B cell (primary cell): ENCODE measurements at regions not wholly inside any gene's neighbourhood (a gene's known extent, or its start where the extent isn't known, plus 50 kb on each side); places are given as distances from the start of the nearest gene placed in this dataset.

Source experiments
- ATAC-seq: fragments of 200-7000 bp; cut with Tn5 transposase; one replicate; pipeline ENCODE4 v1.10.0; 2021; ENCODE audit warnings: low read depth, mild to moderate bottlenecking, moderate number of reproducible peaks, moderate library complexity
- CTCF ChIA-PET: fragments of 350-600 bp; sonication (Branson Sonifier 250); formaldehyde crosslinking; loops from one replicate; lab custom pipeline; 2021; ENCODE audit warnings: antibody characterized with exemption, inconsistent platforms; lab: Charles Lee
- POLR2A ChIA-PET: fragments of 350-600 bp; sonication (Branson Sonifier 250); formaldehyde crosslinking; loops from one replicate; lab custom pipeline; 2021; ENCODE audit warnings: antibody characterized with exemption; lab: Charles Lee
- DNase-seq: peaks from one replicate; pipeline ENCODE4 v3.0.0; 2013
- H2AFZ ChIP-seq: 2 replicates; pipeline ENCODE4 v1.6.1; 2012; ENCODE audit warnings: mild to moderate bottlenecking, low read depth, low read length; ENCODE audit not compliant: insufficient read depth, poor library complexity, severe bottlenecking
- H3K27ac ChIP-seq, 2 donors: 1 replicate in 1 of 2; 2 replicates in 1 of 2; pipeline ENCODE4 v1.5.1; 2012 to 2013; ENCODE audit warnings: low read length in 2 of 2, mild to moderate bottlenecking in 2 of 2, moderate library complexity in 1 of 2
- H3K27me3 ChIP-seq, 4 experiments: fragments of 200-600 bp in 1 of 4; sonication (generic) in 1 of 4; replicated peaks in 1 of 4; 1 replicate in 2 of 4; 2 replicates in 2 of 4; pipeline versions ENCODE4 v1.6.1 to v1.7.0; 2013 to 2016; ENCODE audit warnings: low read length in 3 of 4, mild to moderate bottlenecking in 2 of 4, mixed read lengths in 1 of 4, moderate library complexity in 1 of 4; ENCODE audit not compliant: insufficient read depth in 4 of 4, control insufficient read depth in 3 of 4; ENCODE audit errors: control extremely low read depth in 1 of 4
- H3K36me3 ChIP-seq, 2 experiments: replicated peaks in 1 of 2; 1 replicate in 1 of 2; 2 replicates in 1 of 2; pipeline versions ENCODE4 v1.6.1 to v1.7.1; 2013; ENCODE audit warnings: low read length in 1 of 2; ENCODE audit not compliant: insufficient read depth in 2 of 2, control insufficient read depth in 1 of 2; ENCODE audit errors: control extremely low read depth in 1 of 2, extremely low read depth in 1 of 2
- H3K4me1 ChIP-seq, 2 donors: fragments of 200-600 bp in 1 of 2; sonication (generic) in 1 of 2; 1 replicate in 1 of 2; 2 replicates in 1 of 2; pipeline versions ENCODE4 v1.5.1 to v1.6.1; 2013 to 2017; ENCODE audit warnings: low read length in 2 of 2; ENCODE audit not compliant: control insufficient read depth in 2 of 2, insufficient read depth in 2 of 2
- H3K4me2 ChIP-seq: replicated peaks from 2 replicates; pipeline ENCODE3; 2012; ENCODE audit warnings: mild to moderate bottlenecking, low read depth, low read length; ENCODE audit not compliant: poor library complexity, severe bottlenecking
- H3K4me3 ChIP-seq, 5 experiments: fragments of 200-600 bp in 1 of 5; sonication (generic) in 1 of 5; 1 replicate in 3 of 5; 2 replicates in 2 of 5; pipeline versions ENCODE4 v1.5.1 to v1.7.0; 2011 to 2016; ENCODE audit warnings: low read length in 4 of 5, mild to moderate bottlenecking in 4 of 5, low read depth in 2 of 5, control low read depth in 1 of 5, moderate library complexity in 1 of 5; ENCODE audit not compliant: insufficient read depth in 1 of 5; ENCODE audit errors: control extremely low read depth in 1 of 5, extremely low read depth in 1 of 5
- H3K79me2 ChIP-seq: fragments of 200-600 bp; sonication (generic); one replicate; pipeline ENCODE4 v1.6.0; 2016; ENCODE audit warnings: low read length; ENCODE audit not compliant: control insufficient read depth, insufficient read depth
- H3K9ac ChIP-seq: fragments of 200-600 bp; sonication (generic); 2 replicates; pipeline ENCODE4 v1.6.1; 2017; ENCODE audit warnings: mild to moderate bottlenecking, low read length, moderate library complexity
- H3K9me3 ChIP-seq, 3 donors: one replicate each; pipeline versions ENCODE4 v1.6.1 to v1.7.1; 2013; ENCODE audit warnings: low read length in 2 of 3; ENCODE audit not compliant: control insufficient read depth in 2 of 3, insufficient read depth in 1 of 3; ENCODE audit errors: control extremely low read depth in 1 of 3
- H4K20me1 ChIP-seq: 2 replicates; pipeline ENCODE4 v1.6.0; 2012; ENCODE audit warnings: mild to moderate bottlenecking, low read length; ENCODE audit not compliant: insufficient read depth, control insufficient read depth, poor library complexity, severe bottlenecking
- H3K27ac Mint-ChIP-seq: one replicate; pipeline ENCODE4 v1.8.0; 2021; ENCODE audit warnings: mixed read lengths
- H3K27me3 Mint-ChIP-seq: one replicate; pipeline ENCODE4 v1.8.0; 2021; ENCODE audit warnings: mixed read lengths
- H3K4me1 Mint-ChIP-seq: one replicate; pipeline ENCODE4 v1.8.0; 2021; ENCODE audit warnings: mixed read lengths
- H3K4me3 Mint-ChIP-seq: one replicate; pipeline ENCODE4 v1.8.0; 2021; ENCODE audit warnings: mixed read lengths
- H3K9me3 Mint-ChIP-seq: one replicate; pipeline ENCODE4 v1.8.0; 2022; ENCODE audit warnings: mixed read lengths; ENCODE audit not compliant: insufficient read depth
- CTCF ChIP-seq: fragments of 200-600 bp; IDR thresholded peaks from one replicate; pipeline ENCODE4 v1.8.0; 2022; ENCODE audit warnings: antibody characterized with exemption, mild to moderate bottlenecking
- EZH2 ChIP-seq: IDR thresholded peaks from 2 replicates; pipeline ENCODE4 v1.6.1; 2012; ENCODE audit warnings: borderline replicate concordance, low read depth, mild to moderate bottlenecking, moderate library complexity, low read length; ENCODE audit not compliant: insufficient read depth, poor library complexity, severe bottlenecking
- WGBS: methylation state at CpG from one replicate; pipeline ENCODE4 v1.1.5; 2013; ENCODE audit warnings: missing lambda C conversion rate; ENCODE audit not compliant: insufficient coverage; 5-methylcytosine and 5-hydroxymethylcytosine counted together
- intact Hi-C: fragments of 100-400 bp; cut with micrococcal nuclease; formaldehyde crosslinking; loops from one replicate; pipeline ENCODE4 v1.10.0; 2022

GRCh38 chr17:52982331-52982730 is 823.8 kb upstream of the CA10 start:
- no peaks in the 10 kb centered on the region for H3K27me3 Mint-ChIP-seq
- ChIA-PET POLR2A (no interaction called here), CTCF (no interaction called here)
- 100% methylated on average over 1 of the region's 1 CpG for WGBS
- ATAC-seq: no peak
- intact Hi-C loops: no loop called here
- no peaks in the 10 kb centered on the region for H3K4me1 Mint-ChIP-seq
- H3K27ac Mint-ChIP-seq: no peak overlapping the region
- Histone ChIP-seq H3K9me3 (no peaks in the 10 kb centered on the region), H3K27ac (no peak overlapping the region), H2AFZ (no peak overlapping the region), H3K36me3 (no peaks in the 10 kb centered on the region), H3K79me2 (no peaks in the 10 kb centered on the region), H3K9ac (no peak overlapping the region), H3K4me1 (no peaks in the 10 kb centered on the region), H3K4me3 (no peak overlapping the region), H3K27me3 (no peaks in the 10 kb centered on the region), H3K4me2 (no peak overlapping the region), H4K20me1 (no peaks in the 10 kb centered on the region)
- TF ChIP-seq EZH2: no peak
- no peak for TF ChIP-seq CTCF
- no peak for DNase-seq
- no peak overlapping the region for H3K4me3 Mint-ChIP-seq
- peaks cover 4% of the 10 kb centered on the region for H3K9me3 Mint-ChIP-seq

GRCh38 chr17:52979921-52980320 is 821.4 kb upstream of the CA10 start:
- H2AFZ ChIP-seq: no peak overlapping the region
- CTCF ChIA-PET: no interaction called here
- no peaks in the 10 kb centered on the region for H3K4me1 Mint-ChIP-seq
- intact Hi-C loops: no loop called here
- H3K27ac Mint-ChIP-seq: no peak overlapping the region
- TF ChIP-seq EZH2: no peak
- TF ChIP-seq CTCF: no peak
- H3K36me3 ChIP-seq: no peaks in the 10 kb centered on the region
- DNase-seq: no peak
- no peak overlapping the region for H3K9ac ChIP-seq
- no peak overlapping the region for H3K27ac ChIP-seq
- no peaks in the 10 kb centered on the region for H3K9me3 ChIP-seq
- H3K4me3 Mint-ChIP-seq: no peak overlapping the region
- H3K4me3 ChIP-seq: no peak overlapping the region
- no peaks in the 10 kb centered on the region for H3K9me3 Mint-ChIP-seq
- H4K20me1 ChIP-seq: no peaks in the 10 kb centered on the region
- ATAC-seq: no peak
- POLR2A ChIA-PET: no interaction called here
- H3K27me3 Mint-ChIP-seq: no peaks in the 10 kb centered on the region
- no peaks in the 10 kb centered on the region for H3K79me2 ChIP-seq
- WGBS: no CpG with 5 or more reads among the region's 1 CpG
- no peaks in the 10 kb centered on the region for H3K4me1 ChIP-seq
- no peaks in the 10 kb centered on the region for H3K27me3 ChIP-seq
- no peak overlapping the region for H3K4me2 ChIP-seq
